GF-D8 (cell line): ENCODE measurements at regions not wholly inside any gene's neighbourhood (a gene's known extent, or its start where the extent isn't known, plus 50 kb on each side); places are given as distances from the start of the nearest gene placed in this dataset.

ENCODE experiments used
- DNase-seq: peaks from one replicate; lab custom pipeline; 2025; lab: John Stamatoyannopoulos, UW

- no peak for DNase-seq
Measured at GRCh38 chr10:83937161-83937560, 202.1 kb upstream of the GHITM start.

GRCh38 chr10:83937826-83938225 lies 201.5 kb upstream of the GHITM start:
- DNase-seq, result no peak

DNA sequence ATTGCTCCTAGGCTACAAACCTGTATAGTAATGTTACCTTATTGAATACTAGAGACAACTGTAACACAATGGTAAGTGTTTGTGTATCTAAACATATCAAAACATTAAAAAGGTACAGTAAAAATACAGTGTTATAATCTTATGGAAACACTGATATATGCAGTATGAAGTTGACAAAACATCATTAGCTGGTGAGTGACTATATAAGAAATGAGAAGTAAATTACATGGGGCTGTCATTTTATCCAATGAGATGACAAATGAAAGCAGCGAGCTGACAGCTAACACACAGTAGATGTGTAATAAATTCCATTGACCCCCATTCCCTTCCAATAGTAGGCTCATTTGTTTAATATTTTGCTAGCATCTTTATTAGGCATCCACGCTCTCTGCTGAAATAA lies 198.1 kb upstream of the GHITM start:
- DNase-seq, result no peak

- DNase-seq, result no peak
Measured at GRCh38 chr10:83942410-83942809, 196.9 kb upstream of the GHITM start.

GRCh38 chr10:83943049-83943448 lies 196.3 kb upstream of the GHITM start:
- DNase-seq, result no peak

GRCh38 chr10:83943920-83944319 lies 195.4 kb upstream of the GHITM start:
- DNase-seq, result no peak

- DNase-seq, result no peak
Measured at GRCh38 chr10:83945982-83946718, 193.2 kb upstream of the GHITM start.

GRCh38 chr10:83952314-83952713 lies 187.0 kb upstream of the GHITM start:
- DNase-seq, result no peak

DNA sequence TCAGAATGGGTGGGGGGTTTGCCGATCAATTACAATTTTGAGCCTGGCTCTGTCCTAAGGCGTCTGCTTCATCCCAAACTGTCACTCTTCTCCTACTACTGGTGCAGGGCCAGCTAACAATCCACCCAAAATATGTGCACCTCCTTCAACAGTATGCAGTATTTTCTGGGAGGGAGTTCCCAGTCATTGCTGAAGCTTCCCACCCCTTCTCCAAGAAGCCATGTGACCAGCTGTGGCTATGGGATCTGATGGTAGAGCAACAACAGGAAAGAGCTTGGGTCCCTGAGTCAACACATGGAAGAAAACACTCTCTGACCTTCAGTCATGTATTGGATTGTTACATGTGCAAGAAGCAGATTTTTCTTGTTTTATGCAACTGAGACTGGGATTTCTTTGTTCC lies 185.7 kb upstream of the GHITM start:
- no peak for DNase-seq

DNA sequence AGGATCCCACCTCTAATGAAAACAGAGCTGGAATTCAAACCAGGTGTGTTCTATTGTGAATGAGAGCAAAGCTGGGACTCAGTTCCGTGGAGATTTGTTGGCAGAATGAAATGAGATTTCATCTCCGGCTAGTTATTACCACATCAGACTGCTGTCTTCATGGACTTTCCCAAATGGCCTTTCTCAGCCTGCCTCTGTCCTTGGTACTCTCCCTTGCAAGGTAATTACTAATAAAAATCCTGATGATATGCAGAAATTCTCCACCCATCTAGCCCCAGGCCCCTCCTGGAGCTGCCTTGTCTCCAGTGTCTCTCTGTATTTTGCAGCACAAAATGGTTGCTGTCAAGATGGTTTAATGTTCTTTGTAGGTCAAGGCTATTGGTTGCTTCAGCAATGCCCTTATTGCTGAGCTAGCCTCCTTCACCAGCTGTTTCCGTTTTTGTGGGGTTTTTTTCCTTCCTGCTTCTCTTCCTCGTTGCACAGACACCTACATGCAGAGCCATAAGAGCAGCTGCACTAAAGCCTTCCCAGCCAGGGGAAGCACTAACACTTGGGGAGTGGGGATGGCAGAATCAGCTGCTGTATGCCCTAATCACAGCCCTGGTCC lies 185.0 kb upstream of the GHITM start:
- DNase-seq, result peak; percentile 4

- no peak for DNase-seq
Measured at GRCh38 chr10:83955406-83955805, 183.9 kb upstream of the GHITM start.

GRCh38 chr10:83957168-83957947 lies 182.0 kb upstream of the GHITM start:
- DNase-seq, result no peak

GRCh38 chr10:83959328-83959727 lies 180.0 kb upstream of the GHITM start:
- DNase-seq, result no peak

DNA sequence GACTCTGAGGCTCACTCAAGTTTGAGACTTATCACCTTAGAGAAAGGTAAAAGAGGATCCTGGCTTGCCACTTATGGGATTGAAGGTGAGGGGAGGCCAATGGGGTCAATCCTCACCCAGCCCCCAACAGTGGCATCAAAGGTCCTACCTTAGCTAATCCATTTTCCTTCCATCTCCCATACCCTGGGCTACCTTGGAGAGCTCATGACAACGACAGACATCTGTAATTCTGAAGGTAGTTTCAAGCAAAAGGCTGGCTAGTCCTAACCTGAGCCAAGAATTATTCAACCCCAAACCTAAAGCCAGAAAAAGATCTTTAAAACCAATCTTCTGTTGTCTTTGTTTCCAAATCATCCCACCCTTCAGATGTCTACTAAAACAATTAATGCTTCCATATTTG lies 179.2 kb upstream of the GHITM start:
- no peak for DNase-seq

DNA sequence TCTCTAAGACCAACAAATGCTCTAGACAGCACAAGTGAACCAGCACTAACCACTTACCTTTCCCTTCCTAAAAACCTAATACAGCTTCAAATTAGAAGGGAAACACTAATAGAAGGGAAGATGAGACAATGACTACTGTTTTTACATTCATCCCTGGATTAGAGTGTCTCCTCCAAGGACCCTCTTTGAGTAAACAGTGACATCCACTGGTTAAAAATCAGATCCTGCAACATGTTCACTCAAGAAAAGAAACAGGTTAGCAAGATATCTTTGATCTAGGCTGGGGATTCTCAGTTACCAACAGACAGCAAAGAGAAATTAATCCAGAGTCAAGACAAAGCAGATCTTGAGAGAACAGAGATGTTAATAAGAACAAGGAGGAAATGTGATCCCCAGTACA lies 177.7 kb upstream of the GHITM start:
- DNase-seq, result no peak

GRCh38 chr10:83963446-83963845 lies 175.9 kb upstream of the GHITM start:
- DNase-seq, result no peak

DNA sequence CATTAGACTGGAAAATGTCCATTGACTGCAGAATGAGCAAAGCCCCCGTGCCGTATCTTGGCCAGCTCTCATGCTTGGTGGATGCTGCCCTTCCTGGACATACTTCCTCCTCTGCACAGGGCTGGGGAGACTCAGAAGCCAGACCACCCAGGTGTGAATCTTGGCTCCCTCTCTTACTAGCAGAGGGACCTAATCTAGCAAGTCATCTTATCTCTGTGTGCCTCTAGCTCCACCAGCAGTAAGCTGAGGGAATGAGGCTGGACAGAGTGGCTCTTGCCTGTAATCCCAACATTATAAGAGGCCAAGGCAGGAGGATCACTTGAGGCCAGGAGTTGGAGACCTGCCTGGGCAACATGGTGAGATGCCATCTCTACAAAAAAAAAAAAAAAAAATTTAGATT lies 173.8 kb upstream of the GHITM start:
- no peak for DNase-seq

- no peak for DNase-seq
Measured at GRCh38 chr10:83968052-83968451, 171.3 kb upstream of the GHITM start.

GRCh38 chr10:83978681-83979383 lies 160.5 kb upstream of the GHITM start:
- DNase-seq, result no peak

DNA sequence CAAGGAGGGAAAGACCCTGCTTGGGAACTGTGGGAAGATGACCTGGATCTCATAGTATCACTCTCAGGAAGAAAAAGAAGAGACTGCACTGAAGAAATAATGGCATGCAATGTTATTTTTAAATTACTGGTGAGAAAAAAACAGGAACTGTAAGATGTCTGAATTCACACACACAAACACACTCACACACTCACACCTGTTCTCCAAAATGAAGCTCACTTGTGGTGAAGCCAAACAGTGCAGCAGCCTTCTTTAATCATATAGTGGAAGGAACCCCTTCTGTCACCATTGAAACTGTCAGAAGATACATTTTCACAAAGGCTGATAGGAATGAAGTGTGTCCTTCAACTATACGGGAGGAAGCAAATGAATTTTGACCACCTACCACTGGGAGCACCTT lies 156.5 kb upstream of the GHITM start:
- no peak for DNase-seq

DNA sequence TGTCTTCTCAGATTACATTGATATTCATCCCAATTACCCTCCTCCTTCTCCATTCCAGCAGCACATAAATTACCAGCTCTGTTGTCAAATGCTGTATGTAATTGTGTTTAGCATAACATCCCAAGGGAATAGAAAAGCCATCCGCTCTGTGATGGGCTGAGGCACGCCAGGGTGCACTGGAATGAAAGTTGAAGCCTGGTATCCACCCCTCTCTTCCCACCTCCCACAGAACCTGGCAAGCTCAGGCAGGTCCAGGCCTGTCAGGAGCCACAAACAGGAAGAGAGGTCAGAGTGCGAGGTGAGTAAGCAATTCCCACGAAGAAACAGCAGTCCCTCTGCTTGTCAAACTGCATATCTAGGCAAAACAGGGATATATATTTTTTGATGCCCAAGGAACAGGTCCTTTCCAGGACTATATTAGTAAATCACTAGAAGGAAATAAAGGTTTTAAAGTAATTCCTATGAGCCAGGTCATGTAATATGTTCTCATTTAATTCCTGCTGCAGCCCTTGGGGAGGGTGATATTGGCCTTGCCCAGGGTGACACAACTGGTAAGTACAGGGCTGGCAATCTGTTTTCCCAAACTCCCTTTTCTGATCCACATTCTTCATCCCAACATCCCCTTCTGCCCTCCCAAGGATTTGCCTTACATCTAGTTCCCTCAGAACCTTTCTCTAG lies 155.6 kb upstream of the GHITM start:
- DNase-seq, result no peak

- DNase-seq, result no peak
Measured at GRCh38 chr10:83984256-83984640, 155.1 kb upstream of the GHITM start.
